ENCODE measurements at regions not wholly inside any gene's neighbourhood (a gene's known extent, or its start where the extent isn't known, plus 50 kb on each side); places are given as distances from the start of the nearest gene placed in this dataset.

GRCh38 chr12:31896514-31897039, 62.6 kb upstream of the RESF1 start:
- Histone ChIP-seq H3K27me3 (ENCODE audit: control insufficient read depth in 2 of 2, insufficient read depth in 2 of 2, low read length in 2 of 2) (no peaks in the 10 kb centered on the region), H3K4me2 (ENCODE audit: insufficient read depth, low read length) (peak overlapping the region; percentile 13; the same call in 1 of the 2 replicates), H3K9ac (ENCODE audit: insufficient read depth in 1 of 2, low read depth in 2 of 2, low read length in 2 of 2) (no peak overlapping the region), H4K20me1 (replicated peaks; ENCODE audit: control insufficient read depth, insufficient read depth, low read length) (no peaks in the 10 kb centered on the region), H3K4me3 (no peak overlapping the region), H3K27ac (ENCODE audit: extremely low read depth, low read depth, low read length) (peak overlapping the region; percentile 27; the same call in 2 of the 3 replicates), H3K79me2 (ENCODE audit: control insufficient read depth, insufficient read depth, low read length) (no peaks in the 10 kb centered on the region), H3K9me3 (replicated peaks; ENCODE audit: control insufficient read depth, insufficient read depth, low read depth, low read length) (no peaks in the 10 kb centered on the region; the same call in 1 of the 2 replicates), H3K9me1 (ENCODE audit: control insufficient read depth, insufficient read depth, low read length) (no peaks in the 10 kb centered on the region), H2AFZ (ENCODE audit: low read depth, low read length) (peak overlapping the region; percentile 46), H3K4me1 (replicated peaks in 1 of 2; ENCODE audit: control insufficient read depth in 2 of 2, insufficient read depth in 2 of 2, low read length in 2 of 2) (peaks cover 19 to 21% of the 10 kb centered on the region in 2 experiments), H3K36me3 (ENCODE audit: control insufficient read depth, insufficient read depth, low read length) (no peaks in the 10 kb centered on the region)
- 6% methylated on average over 6 of the region's 6 CpGs for WGBS (ENCODE audit: insufficient coverage, low coverage, missing lambda C conversion rate)
- intact Hi-C loops (cut with micrococcal nuclease) (loop anchor here (10.0 kb wide), 1 partner anchor 212 kb away; no protein-coding TSS in a partner anchor), in situ Hi-C loops (cut with MboI) (no loop called here)
- ATAC-seq (peak; percentile 84), DNase-seq (ENCODE audit: extremely low read depth in 1 of 4, low spot score in 3 of 4) (peak; percentile 42 to 84 (median 60)), FAIRE-seq (peak; percentile 76)
- POLR2A ChIA-PET, result interaction anchor here (1.0 to 1.2 kb wide), 4 partner anchors 11 to 180 kb away, joined by 3 to 4 read pairs (median 3); partner anchors contain the start of gene AMN1
- CTCF ChIA-PET (ENCODE audit: low intra/inter-chr PET ratio), result no interaction called here
- no TSS peak for BruUV-seq (replicated peaks)
- TF ChIP-seq, protein P1, sequence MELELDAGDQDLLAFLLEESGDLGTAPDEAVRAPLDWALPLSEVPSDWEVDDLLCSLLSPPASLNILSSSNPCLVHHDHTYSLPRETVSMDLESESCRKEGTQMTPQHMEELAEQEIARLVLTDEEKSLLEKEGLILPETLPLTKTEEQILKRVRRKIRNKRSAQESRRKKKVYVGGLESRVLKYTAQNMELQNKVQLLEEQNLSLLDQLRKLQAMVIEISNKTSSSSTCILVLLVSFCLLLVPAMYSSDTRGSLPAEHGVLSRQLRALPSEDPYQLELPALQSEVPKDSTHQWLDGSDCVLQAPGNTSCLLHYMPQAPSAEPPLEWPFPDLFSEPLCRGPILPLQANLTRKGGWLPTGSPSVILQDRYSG (tag; conservative IDR thresholded peaks at IDR 0.05; ENCODE audit: low read depth), result no peak
- TF ChIP-seq TARDBP (IDR thresholded peaks at IDR 0.05) (no peak), GATAD2A (IDR thresholded peaks at IDR 0.05) (peak; percentile 69; the same call in 1 of the 2 replicates), NRF1 (conservative IDR thresholded peaks at IDR 0.05 in 1 of 2, IDR thresholded peaks at IDR 0.05 in 1 of 2) (no peak), DACH1 (IDR thresholded peaks at IDR 0.05; ENCODE audit: partially characterized antibody) (no peak), ELF4 (CRISPR knock-in tag; IDR thresholded peaks at IDR 0.05) (0 out of 2 replicates have a peak, but pooled peaks have one; percentile 34), FOXP4 (CRISPR knock-in tag; IDR thresholded peaks at IDR 0.05; ENCODE audit: borderline replicate concordance) (no peak), TEAD2 (tag; IDR thresholded peaks at IDR 0.05) (no peak), MTA2 (IDR thresholded peaks at IDR 0.05; ENCODE audit: low read depth) (peak; percentile 66; the same call in 1 of the 2 replicates), ATF6 (CRISPR knock-in tag; IDR thresholded peaks at IDR 0.05) (no peak), ZNF347 (CRISPR knock-in tag; IDR thresholded peaks at IDR 0.05; ENCODE audit: low read depth) (no peak), DMBX1 (CRISPR knock-in tag; IDR thresholded peaks at IDR 0.05; ENCODE audit: borderline replicate concordance) (no peak), ARID1B (IDR thresholded peaks at IDR 0.05) (peak; percentile 91), KLF6 (CRISPR knock-in tag; IDR thresholded peaks at IDR 0.05; ENCODE audit: borderline replicate concordance) (no peak), ARHGAP35 (IDR thresholded peaks at IDR 0.05; ENCODE audit: partially characterized antibody) (no peak), ARID2 (IDR thresholded peaks at IDR 0.05) (no peak), ZNF12 (CRISPR knock-in tag; IDR thresholded peaks at IDR 0.05) (no peak), CREB3L1 (IDR thresholded peaks at IDR 0.05; ENCODE audit: borderline replicate concordance, low read depth) (no peak)

Measured in K562 (cell line).